ENCODE measurements at regions not wholly inside any gene's neighbourhood (a gene's known extent, or its start where the extent isn't known, plus 50 kb on each side); places are given as distances from the start of the nearest gene placed in this dataset.

DNA sequence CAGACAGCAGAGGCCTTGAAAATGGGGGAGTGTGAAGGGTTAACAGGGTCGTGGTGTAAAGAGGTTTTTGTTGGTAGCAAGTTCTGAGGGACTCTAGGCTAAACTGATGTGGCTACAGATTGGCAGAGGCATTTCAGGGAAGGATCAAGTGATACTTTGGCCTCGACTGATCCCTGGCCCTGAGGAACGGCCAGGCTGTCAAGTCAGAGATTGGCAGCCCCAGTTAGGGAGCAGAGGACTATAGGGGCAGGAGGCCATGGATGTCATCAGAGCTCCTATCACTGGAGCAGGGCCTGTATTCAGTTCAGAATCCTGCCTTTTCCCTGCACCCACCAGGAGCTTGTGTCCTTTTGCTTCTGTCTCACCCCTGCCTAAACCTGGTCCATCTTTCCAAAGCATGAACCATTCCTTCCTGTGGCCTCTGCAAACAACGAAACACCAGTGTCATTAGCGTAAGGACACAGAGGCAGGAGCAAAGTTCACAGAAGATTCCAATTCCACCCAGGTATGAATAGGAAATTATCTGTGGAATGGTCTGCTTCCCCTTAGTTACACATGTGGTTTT lies 613.1 kb downstream of the MID1IP1 start:
- Mint-ChIP-seq H3K27me3 (ENCODE audit: low read depth) (peaks cover 8% of the 10 kb centered on the region), H3K4me3 (no peak overlapping the region), H3K4me1 (peaks cover 27% of the 10 kb centered on the region), H3K27ac (no peak overlapping the region), H3K9me3 (peaks cover 8% of the 10 kb centered on the region), H3K36me3 (ENCODE audit: low read depth) (no peaks in the 10 kb centered on the region)
- TF ChIP-seq, protein P1, sequence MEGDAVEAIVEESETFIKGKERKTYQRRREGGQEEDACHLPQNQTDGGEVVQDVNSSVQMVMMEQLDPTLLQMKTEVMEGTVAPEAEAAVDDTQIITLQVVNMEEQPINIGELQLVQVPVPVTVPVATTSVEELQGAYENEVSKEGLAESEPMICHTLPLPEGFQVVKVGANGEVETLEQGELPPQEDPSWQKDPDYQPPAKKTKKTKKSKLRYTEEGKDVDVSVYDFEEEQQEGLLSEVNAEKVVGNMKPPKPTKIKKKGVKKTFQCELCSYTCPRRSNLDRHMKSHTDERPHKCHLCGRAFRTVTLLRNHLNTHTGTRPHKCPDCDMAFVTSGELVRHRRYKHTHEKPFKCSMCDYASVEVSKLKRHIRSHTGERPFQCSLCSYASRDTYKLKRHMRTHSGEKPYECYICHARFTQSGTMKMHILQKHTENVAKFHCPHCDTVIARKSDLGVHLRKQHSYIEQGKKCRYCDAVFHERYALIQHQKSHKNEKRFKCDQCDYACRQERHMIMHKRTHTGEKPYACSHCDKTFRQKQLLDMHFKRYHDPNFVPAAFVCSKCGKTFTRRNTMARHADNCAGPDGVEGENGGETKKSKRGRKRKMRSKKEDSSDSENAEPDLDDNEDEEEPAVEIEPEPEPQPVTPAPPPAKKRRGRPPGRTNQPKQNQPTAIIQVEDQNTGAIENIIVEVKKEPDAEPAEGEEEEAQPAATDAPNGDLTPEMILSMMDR (IDR thresholded peaks at IDR 0.05; ENCODE audit: unreplicated experiment in 3 of 3), result no peak

DNA sequence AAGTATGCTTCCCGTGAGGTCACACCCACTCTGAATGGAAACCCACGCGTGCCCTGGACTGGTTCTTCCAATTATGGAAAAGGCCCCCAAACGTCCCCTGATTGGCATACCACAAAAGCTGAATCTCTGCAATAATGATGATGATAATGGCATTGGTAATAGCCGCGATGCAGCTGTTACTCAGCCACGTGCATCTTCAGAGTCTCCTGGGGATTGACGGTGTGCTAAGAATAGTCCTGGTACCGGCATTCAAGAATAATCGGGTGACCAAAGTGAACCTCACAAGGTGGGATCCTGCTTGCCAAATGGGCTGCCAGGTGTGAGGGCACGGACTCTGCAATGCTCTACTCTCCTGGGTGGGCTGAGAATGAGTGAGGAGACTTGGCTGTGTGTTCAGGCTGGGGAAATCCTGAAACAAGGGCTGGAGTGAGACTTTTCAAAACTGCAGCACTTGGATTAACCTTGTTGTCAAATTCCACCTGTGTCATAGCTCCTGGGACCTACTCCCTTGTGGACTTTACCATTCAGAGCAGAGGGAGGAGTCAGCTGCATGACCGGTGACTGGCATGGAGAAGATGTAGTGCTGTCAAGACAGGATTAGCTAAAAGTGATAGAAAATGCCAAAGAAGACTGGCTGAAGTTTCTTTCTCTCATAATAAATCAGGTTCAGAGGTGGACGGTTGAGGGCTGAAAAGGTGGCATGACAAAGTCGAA lies 615.4 kb downstream of the MID1IP1 start:
- H3K9me3 Mint-ChIP-seq, result peaks cover 8% of the 10 kb centered on the region
- TF ChIP-seq, protein P1 (IDR thresholded peaks at IDR 0.05; ENCODE audit: unreplicated experiment in 3 of 3), result no peak
- H3K4me3 Mint-ChIP-seq, result no peak overlapping the region
- H3K4me1 Mint-ChIP-seq, result peaks cover 28% of the 10 kb centered on the region
- H3K27ac Mint-ChIP-seq, result peak overlapping the region in 1 of 3 experiments; percentile 73
- no peaks in the 10 kb centered on the region for H3K36me3 Mint-ChIP-seq (ENCODE audit: low read depth)
- peaks cover 8% of the 10 kb centered on the region for H3K27me3 Mint-ChIP-seq (ENCODE audit: low read depth)

DNA sequence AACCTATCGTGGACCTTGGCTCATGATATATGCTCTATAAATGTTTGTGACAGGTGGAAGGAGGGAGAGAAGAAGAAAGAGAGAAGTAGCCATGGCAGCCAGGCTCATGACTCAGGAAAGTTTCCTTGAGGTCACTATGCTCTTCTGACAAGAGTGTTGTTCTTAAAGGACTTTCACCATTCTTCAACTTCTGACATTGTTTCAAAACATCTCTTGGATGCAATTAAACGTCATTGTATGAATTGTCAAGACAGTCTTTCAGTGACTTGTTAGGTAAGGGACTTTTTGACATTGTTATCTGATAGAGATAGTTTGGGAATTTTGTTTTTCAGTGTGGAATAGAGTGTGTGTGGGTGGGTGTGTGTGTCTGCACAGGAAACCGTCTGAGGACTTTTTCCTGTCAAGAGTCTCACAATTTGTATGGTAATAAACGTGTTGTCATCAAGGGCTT lies 617.0 kb downstream of the MID1IP1 start:
- peaks cover 4% of the 10 kb centered on the region for H3K27me3 Mint-ChIP-seq (ENCODE audit: low read depth)
- H3K27ac Mint-ChIP-seq, result peak overlapping the region; percentile 78 to 94 (median 91)
- H3K4me1 Mint-ChIP-seq, result peaks cover 28% of the 10 kb centered on the region
- TF ChIP-seq, protein P1 (IDR thresholded peaks at IDR 0.05; ENCODE audit: unreplicated experiment in 3 of 3), result no peak
- peaks cover 11% of the 10 kb centered on the region for H3K9me3 Mint-ChIP-seq
- H3K4me3 Mint-ChIP-seq, result peak overlapping the region in 1 of 3 experiments; percentile 40
- no peaks in the 10 kb centered on the region for H3K36me3 Mint-ChIP-seq (ENCODE audit: low read depth)

DNA sequence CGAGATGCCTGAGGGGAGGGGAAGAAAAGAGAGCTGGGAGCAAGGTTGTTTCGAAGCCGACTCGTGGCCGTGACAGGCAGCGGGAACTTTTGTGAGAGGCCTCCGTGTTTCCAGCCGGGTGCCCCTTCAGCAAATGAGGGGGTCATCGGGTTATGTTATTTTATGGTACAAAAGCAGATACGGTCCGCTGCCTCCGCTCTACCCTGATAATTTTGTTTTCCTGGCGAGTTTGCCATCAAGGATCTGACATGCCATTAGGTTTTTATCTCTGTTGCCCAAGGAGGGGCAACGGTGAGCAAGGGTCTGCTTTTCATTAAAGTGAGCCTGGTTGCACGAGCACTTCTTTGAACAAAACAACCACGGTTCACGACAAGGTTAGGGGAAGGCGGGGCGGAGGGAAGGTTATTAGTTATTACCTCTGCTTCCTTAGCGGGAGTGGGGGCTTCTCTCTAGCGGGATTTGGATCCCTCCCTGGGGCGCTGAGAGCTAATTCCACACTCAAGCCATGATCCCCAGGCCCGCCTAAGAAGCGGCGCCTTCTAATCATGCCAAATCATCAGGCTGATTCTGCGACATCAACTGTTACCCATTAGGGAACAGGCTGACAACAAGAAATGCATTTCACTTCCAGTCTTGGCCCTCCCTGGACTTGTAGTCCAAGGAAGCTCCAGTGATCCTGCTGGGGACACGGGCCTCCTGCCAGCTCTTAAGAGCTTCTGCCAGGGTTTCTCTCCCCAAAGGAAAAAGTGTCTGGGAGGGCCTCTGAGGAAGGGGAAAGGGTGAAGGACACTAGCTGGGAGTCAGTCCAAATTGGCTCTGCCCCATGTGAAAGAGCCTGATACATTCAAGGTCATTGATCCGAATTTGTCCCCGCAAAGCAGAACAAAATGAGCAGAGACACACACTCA lies 617.7 kb downstream of the MID1IP1 start:
- Mint-ChIP-seq H3K4me1 (peaks cover 28% of the 10 kb centered on the region), H3K27ac (peak overlapping the region; percentile 78 to 94 (median 91)), H3K36me3 (ENCODE audit: low read depth) (no peaks in the 10 kb centered on the region), H3K9me3 (peaks cover 14% of the 10 kb centered on the region), H3K4me3 (peak overlapping the region in 2 of 3 experiments; percentile 16 to 40), H3K27me3 (ENCODE audit: low read depth) (peaks cover 4% of the 10 kb centered on the region)
- TF ChIP-seq, protein P1 (IDR thresholded peaks at IDR 0.05; ENCODE audit: unreplicated experiment in 3 of 3), result no peak

DNA sequence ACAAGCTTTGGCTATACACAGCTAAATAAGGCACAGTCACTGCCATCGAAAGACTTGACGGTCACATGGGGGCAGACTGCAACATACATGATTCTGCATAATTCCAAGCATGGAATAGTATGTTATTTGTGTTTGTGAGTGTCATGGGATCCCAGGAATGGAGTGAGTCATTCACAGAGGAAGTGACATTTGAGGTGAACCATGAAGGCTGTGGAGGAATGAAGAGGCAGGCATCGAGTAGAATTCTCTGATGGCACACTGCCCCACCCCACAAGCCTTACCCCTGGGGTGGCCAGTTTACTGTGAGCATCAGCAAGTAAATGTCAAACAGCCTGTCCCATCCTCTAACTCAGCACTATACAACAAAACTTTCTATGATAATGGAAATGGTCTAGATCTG lies 619.7 kb downstream of the MID1IP1 start:
- no peak overlapping the region for H3K4me3 Mint-ChIP-seq
- peak overlapping the region in 1 of 3 experiments; percentile 29 for H3K27ac Mint-ChIP-seq
- TF ChIP-seq, protein P1 (IDR thresholded peaks at IDR 0.05; ENCODE audit: unreplicated experiment in 3 of 3), result no peak
- peaks cover 28% of the 10 kb centered on the region for H3K4me1 Mint-ChIP-seq
- H3K36me3 Mint-ChIP-seq (ENCODE audit: low read depth), result no peaks in the 10 kb centered on the region
- peaks cover 14% of the 10 kb centered on the region for H3K9me3 Mint-ChIP-seq
- no peaks in the 10 kb centered on the region for H3K27me3 Mint-ChIP-seq (ENCODE audit: low read depth)

All from nephron (organoid).